Myocyte (in vitro differentiated cells): ENCODE measurements at regions not wholly inside any gene's neighbourhood (a gene's known extent, or its start where the extent isn't known, plus 50 kb on each side); places are given as distances from the start of the nearest gene placed in this dataset.
"Not testable (repeated sequence)": the region's sequence is repeated elsewhere in the genome, so short reads cannot be mapped to it uniquely, and the experiment has no call there.

ENCODE experiments used
- DNase-seq: peaks from one replicate; pipeline ENCODE4 v3.0.0-alpha.2; 2012; ENCODE audit warnings: low read depth

DNA sequence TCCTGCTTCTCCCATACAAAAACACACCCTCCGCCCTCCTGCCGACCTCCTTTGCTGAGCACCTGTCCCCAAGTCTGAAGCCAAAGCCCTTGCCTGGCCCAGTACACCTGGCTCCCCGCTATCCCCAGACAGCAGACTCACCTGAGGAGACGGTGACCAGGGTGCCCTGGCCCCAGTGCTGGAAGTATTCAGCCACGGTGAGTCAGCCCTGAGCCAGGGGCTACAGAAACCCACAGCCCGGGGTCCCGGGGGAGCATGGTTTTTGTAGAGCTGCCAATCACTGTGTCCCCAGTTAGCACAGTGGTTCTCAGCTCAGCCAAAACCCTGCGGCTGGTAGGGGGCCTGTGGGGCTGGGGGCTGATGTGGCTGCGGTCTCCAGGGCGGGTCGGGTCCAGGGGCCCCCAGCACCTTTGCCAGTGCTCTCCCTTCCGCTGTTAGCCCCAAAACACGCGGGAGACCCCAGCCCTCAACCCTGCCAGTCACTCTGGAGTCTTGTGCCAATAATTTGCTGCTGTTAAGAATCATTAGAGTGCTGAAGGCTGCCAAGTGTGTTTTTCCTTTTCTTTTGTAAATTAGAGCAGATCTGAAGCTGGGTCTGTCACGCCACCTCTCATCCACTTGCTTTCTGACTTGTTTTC, 339.0 kb downstream of the TMEM121 start:
- DNase-seq, result no peak

DNA sequence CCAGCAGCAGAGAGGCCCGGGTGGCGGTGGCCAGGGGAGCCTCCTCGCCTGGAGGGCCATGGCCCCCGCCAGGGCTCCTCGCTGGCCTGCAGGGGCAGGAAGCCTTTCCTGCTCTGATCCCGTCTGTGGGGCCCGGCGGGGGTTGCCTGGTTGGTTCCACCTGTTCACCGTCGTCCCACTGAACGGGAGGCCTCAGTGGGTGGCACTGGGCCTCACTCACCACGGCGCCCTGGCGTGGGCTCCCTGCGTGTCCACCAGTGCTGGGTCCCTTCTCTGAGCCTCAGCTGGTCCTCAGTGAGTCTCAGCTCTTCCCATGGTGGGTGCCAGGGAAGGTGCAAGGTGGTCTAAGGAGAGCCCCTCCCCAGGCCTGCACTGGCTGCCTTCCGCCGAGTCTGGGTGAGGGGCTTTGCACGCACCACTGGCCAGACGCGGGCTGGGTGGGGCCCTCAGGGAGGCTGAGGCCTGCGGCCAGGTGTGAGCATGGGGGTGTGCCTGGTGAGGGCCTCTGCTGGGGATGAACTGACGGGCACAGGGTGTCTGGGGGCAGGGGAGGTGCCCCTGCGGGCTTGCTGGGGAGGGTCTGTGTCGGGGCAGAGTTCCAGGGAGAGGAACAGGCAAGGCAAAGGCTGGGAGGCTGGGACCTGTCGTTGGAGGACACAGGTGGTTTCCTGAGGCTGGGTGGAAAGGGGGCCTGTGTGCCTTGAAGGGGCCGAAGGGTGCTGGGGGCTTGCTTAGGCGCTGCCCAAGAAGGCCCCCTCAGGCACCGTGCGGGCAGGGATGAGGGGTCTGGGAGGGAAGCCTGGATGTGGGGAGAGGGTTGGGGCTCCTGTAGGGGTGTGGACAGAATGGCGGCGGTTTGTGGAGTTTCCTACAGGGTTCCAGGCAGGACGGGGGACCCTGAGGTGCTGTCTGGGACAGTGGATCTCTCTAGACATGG, 339.8 kb downstream of the TMEM121 start:
- DNase-seq, result no peak

DNA sequence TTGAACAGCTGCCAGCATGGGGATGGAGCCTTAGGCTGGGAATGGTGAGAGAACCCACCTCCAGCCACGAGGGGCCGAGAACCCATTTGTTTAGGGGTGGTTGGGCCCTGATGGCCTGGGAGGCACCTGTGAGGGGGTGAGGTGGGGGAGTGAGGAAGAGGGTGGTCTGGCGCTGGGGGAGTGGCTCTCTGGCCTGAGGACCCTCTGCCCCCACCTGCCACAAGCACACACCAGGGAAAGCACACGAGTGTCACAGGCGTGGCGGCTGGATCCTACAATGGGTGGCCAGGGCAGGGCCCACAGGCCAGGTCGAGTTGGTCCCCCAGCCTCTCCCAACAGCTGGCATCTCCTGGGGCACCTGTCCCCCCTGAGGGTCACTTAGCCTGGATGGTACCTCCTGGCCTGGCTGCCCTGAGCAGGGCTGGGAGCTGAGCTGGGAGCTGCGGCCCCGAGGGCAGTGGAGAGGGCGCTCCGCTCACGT, 340.5 kb downstream of the TMEM121 start:
- no peak for DNase-seq

DNA sequence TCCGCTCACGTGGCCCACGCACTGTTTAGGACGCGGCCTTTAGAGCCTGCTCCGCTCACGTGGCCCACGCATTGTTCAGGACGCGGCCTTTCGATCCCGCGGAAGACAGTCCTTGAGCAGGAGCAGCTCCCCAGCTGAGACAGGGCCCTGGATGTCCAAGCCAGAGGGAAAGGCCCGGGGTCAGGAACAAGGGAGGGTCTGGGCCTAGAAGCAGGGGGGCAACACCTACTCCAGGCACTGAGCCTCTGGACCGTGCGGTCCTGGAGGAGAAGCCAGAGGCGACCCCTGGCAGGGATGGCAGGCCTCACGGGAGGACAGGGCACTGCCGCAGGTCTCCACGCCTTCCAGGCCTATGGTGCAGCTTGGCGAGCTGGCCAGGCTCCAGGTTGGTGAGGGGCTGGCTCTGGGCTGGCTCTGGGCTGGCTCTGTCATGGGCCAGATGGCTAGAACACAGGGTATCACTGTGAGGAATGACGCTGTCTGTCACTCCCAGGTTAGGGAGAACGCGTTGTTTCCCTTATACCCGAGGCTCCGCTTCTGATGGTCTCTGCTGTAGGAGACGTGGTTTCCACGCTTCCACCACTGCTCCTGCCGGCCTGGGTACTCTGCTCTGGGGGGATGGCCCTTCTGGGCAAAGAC, 341.7 kb downstream of the TMEM121 start:
- DNase-seq, result no peak

DNA sequence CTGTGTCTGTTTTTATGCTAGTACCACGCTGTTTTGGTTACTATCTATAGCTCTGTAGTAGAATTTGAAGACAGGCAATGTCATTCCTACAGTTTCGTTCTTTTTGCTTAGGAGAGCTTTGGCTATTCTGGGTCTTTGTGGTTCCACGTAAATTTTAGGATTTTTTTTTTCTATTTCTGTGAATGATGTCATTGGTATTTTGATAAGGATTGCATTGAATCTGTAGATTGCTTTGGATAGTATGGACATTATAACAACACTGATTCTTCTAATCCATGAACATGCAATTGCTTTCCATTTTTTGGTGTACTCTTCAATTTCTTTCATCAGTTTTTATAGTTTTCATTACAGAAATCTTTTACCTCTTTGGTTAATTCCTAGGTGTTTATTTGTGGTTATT, 345.2 kb downstream of the TMEM121 start:
- DNase-seq, result no peak

DNA sequence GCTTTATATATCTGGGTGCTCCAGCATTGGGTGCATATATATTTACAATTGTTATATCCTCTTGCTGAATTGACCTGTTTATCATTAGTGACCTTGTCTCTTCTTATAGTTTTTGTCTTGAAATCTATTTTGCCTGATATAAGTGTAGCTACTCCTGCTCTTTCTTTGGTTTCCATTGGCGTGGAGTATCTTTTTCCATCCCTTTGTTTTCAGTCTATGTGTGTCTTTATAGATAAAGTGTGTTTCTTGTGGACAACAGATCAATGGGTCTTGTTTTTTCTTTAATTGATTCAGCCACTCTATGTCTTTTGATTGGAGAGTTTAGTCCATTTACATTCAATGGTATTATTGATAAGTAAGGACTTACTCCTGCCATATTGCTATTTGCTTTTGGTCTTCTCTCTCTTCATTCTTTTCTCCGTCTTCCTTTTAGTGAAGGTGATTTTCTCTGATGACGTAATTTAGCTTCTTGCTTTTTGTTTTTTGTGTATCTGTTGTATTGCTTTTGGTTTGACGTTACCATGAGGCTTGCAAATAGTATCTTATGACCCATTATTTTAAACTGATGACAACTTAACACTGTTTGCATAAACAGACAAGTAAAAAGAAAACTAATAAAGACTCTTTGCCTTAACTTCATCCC, 347.6 kb downstream of the TMEM121 start:
- no peak for DNase-seq

DNA sequence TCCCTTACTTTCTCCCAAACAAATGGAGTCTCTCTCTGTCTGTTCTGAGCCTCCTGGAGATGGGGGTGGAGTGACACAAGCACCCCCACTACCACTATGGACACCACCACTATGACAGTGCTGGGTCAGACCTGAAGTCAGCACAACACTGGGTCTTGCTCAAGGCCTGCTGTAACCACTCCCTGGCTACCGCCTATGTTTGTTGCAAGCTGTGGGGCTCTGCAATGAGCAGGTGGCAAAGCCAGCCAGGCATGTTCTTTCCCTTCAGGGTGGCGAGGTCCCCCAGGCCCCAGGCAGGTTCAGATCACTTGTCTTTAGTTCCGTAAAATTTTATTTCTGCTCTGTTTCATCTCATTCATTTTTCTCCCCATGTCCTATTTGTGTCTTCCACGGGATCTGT, 349.8 kb downstream of the TMEM121 start:
- no peak for DNase-seq

DNA sequence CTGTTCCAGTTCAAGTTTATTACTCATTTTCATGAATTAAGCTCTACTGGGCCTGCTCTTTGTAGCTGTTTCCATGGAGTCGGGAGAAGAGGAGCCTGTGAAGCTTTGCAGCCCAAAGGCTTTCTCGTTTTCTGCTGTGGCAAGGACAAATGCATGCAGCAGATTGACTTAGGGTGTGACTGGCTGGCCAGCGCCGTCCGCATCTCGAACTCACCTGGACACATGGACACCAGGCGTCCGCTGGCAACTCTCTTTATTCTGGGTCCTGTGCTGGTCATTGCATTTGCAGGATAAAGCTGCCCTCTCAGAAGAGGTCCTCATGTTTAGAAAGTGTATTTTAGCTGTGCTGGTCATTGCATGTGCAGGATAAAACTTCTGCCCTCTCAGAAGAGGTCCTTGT, 350.4 kb downstream of the TMEM121 start:
- no peak for DNase-seq

DNA sequence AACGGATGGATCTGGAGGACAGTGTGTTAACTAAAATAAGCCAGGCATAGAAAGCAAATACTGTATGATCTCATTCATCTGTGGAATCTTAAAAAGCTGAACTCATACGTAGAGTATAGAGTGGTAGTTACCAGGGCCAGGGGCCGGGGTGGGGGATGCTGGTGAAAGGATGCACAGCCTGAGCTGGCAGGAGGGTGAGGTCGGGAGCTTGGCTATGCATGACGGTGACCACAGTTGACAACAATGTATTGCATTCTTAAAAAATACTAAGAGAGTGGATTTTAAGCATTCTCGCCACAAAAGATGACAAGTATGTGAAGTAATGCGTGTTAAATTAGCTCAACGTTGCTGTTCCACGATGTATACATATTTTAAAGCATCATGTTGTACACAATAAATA, 351.3 kb downstream of the TMEM121 start:
- DNase-seq, result no peak

DNA sequence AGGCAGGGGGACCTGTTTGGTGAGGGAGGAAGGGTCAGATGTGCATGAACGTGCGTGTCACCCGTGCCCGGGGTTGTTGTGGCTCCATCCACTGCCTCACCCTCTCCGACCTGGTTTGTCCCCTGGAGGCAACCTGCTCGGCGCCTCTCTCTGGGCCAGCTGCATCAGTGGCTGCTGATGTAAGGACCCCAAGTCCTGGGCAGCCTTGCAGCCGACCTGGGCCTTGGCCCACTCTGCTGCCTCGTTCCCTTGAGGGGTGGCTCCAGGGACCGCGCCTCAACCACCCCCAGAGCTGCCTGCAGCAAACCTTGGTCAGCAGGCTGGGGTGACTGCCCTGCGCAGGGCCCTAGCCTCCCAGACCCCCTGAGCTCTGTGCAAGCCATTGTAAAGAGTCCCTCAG, 351.7 kb downstream of the TMEM121 start:
- DNase-seq, result no peak

DNA sequence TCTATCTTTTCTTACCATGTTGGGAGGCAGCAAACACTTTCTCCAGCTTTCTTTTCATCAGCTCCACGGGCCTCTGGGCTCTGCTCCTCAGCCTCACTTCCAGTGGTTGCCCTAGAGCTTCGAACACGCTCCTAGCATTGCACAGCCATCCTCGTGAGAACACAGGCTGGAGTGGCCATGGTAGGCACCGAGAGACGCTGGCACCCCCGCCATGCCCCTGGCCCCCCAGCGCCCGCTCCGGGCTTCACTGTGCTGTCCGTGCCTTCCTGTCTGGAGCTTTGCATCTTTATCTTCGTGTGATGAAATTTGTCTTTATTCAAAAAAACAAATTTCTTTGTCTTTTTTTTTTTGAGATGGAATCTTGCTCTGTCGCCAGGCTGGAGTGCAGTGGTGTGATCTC, 352.2 kb downstream of the TMEM121 start:
- DNase-seq, result no peak

DNA sequence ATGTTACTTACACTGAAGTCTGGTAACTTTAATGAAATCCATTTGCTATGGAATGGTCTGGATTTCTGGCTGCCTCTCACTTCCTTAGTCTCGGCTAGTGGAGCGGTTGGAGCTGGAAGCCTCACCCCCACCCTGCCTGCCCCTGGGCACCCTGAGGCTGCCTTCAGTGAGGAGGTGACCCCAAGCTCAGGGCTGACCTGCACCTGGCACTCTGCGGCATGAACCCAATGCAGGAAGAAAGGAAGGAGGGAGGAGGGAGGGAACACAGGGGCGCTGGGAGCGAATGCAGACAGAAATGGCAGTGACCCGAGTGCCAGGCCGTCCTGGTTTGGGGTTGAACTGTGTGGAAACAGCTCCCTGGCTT, 353.1 kb downstream of the TMEM121 start:
- no peak for DNase-seq

DNA sequence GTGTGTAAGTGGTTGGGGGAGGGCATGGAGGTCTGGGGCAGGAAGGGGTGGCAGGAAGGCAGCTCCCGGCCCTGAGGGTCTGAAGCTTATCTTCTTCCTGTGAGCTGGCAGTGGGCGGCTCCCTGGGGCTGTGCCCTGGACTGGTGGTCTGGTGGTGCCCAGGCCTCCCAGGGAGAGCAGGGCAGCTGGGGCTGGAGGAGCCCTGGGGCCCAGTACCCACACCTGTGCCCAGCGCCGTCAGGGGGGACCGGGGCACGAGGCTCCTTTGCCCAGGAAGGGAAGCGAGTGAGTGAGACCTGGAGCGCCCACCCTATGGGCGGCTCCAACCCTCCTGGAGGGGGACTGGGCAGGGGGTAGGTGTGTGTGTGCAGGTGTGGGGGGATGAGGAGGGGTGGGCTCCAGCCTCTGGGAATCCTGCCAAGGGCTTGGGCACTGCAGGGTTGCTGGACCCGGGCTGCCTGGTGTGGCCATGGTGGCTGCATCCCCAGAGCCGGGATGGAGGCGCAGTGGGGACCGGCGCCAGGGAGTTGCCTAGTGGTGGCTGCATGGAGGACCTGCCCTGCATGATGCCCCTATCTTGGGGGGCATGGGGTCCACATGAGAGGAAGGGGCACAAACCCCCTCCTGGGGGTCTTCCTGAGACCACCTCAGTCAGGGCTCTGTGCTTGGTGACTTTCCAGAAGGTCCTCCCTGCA, 353.6 kb downstream of the TMEM121 start:
- no peak for DNase-seq

DNA sequence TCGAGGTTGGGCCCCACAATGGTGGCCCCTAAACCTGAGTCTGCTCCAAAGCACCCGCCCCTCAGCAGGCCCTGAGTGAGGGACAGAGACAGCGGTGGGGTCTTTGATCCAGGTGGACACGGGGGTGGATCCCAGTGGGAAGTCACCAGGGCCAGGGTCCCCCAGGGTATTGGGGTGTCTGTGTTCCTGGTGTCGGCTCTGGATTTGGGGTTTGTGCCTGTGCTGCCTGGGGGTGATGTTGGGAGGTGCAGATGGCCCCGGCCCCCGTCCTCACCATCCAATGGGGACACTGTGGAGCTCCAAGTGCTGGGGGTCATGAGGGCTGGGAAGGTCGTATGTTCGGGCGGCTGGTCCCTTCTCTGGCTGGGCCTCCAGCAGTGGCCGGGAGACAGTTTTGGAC, 354.2 kb downstream of the TMEM121 start:
- no peak for DNase-seq

DNA sequence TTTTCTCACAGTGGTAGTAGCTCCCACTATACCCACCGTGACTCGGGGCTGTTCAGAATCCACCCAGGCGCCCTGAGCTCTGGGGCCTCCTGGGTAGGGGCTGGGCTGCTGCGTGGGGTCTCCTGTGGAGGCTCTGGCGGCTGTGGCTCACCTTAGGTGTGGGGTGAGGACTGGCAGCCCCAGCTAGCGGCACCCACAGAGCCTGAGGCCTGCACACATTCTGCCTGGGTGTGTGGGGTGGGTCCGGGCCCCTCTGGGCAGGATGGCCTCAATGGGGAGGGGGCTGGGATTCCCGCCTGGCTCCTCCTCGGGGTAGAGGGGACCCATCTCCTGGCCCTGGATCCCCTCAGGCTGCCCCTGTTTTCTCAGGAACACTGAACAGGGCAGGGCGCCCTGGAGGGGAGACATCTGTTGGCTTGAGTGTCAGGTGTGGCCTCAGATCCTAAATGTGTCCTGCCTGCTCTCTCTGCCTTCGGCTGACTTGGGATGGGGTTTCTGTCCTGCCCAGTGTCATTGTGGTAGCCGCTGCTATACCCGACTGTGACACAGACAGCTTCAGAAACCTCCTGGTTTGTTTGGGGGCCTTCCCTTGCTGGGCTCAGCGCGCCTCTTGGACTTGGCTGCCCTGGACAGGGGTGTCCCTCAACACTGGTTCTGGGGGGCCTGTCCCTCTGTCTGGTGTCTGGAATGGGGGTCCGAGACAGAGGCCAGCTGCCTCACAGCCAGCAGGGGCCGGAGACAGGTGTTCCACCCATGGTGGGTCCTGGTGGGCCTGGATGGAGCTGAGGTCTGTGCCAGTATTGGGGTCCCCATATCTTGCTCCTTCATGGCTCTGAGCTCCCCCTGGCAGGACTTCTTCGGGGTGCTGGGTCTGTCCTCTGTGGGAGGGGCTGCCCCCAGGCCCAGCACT, 354.9 kb downstream of the TMEM121 start:
- DNase-seq, result no peak

DNA sequence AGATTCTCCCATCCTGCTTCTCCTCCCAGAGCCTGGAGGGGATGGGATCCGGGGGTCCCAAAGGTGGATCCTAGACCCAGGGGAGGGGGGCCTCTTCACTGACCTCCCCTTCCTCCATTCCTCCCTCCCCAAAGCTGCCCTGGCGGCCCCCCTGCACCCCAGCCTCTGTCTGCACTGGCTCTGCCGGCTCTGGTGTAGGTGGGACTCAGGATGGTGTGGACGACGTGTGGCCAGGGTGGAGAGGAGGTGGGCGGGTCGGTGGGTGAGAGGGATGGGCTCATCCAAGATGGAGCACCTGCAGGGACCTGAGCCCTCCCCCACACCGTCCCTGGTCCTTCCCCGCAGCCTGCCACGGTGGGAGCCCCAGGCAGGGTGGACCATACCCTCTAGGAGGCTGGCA, 355.6 kb downstream of the TMEM121 start:
- DNase-seq, result not testable (repeated sequence)

DNA sequence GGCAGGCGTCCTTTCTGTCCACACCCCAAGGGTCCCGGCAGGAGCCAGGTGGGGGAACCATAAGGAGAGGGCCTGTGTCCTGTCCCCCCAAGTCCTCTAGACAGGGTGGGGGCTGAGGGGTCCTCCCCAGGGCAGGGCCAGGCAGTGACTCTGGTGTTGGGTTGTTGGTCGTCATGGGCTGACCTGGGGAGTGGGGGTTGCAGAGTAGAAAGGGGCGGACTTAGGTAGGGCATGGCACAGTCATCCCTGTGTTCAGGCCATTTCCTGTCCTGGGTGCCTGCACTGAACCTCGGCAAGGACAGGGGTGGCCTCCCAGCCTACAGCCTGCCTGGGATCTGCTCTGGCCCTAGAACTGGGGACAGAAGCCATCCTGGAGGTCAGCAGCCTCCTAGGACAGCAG, 356.2 kb downstream of the TMEM121 start:
- no peak for DNase-seq

DNA sequence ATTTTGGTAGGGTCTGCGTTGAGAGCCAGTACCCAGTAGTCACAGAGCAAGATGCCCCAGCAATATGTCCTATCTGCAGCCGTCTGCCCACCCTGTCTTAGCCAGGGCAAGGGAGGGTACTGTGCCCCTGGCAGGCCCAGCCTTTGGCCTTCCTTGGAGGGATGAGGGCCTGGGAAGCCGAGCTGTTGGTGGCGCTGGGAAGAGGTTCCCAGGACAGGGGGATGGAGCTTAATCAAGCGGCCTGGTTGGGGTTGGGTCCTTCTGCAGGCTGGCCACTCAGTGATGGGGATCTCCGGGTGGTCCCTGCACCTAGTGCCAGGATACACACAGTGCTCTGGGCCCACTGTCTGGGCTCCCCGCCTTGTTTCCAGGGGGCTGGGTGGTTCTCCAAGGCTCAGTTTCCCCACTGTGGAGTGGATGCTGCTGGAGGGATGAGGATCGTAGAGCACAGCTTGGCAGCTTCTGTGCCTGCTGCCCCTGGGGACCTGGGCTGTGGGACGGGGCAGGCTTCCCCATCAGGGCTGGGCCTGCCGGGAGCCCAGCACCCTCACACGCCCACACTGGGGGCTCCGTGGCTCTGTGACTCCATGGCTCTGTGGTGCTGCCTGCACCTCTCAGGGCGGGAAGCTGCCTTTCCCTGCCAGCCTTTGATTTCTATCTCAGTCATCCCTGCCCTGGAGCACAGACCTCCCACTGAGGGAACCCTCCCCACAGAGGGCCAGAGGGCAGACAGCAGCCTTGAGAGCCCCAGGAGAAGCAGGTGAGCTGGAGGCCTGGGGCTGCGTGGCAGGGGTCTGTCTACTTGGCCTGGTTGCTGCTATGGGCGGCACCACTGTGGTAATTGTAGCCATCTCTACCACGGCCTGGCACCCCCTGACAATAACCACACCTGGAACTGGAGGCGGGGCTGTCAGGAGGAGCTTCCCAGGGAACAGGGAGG, 357.0 kb downstream of the TMEM121 start:
- DNase-seq, result no peak
